Right ventricle myocardium inferior (tissue), 1 donor: ENCODE measurements at regions not wholly inside any gene's neighbourhood (a gene's known extent, or its start where the extent isn't known, plus 50 kb on each side); places are given as distances from the start of the nearest gene placed in this dataset.
"Not testable (repeated sequence)": the region's sequence is repeated elsewhere in the genome, so short reads cannot be mapped to it uniquely, and the experiment has no call there.

Experiments
- ATAC-seq: fragments of 200-7000 bp; cut with Tn5 transposase; one replicate; pipeline ENCODE4 v1.9.1; 2020; ENCODE audit warnings: mild to moderate bottlenecking, moderate library complexity
- DNase-seq: peaks from one replicate; pipeline ENCODE4 v3.0.0; 2021; ENCODE audit errors: missing footprints
- intact Hi-C: fragments of 100-400 bp; cut with DNase I; formaldehyde crosslinking; loops from one replicate; pipeline ENCODE4 v1.11.0; 2022
- donor health status: DM: no; HTN: yes; CAD: no; lungs with severe emphysema.

DNA sequence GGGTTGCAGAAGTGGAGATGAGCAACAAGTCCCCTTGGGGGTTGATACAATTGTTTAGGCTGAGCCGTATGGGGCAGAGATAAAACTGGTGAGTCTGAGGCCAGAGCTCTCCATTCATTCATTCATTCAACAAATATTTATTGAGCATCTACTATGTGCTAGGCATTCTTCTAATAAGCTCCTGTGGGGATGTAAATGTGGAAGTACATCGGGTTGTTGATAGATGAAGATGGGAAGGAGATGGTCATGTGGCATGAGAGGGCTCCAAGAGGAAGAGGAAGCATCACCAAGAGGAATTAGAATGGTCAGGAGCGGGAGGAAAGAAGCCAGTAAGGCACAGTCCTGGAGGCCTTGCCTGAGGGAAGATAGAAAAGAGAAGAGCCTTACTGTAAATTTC, 98.7 kb upstream of the MLN start:
- intact Hi-C loops: no loop called here
- ATAC-seq: no peak

DNA sequence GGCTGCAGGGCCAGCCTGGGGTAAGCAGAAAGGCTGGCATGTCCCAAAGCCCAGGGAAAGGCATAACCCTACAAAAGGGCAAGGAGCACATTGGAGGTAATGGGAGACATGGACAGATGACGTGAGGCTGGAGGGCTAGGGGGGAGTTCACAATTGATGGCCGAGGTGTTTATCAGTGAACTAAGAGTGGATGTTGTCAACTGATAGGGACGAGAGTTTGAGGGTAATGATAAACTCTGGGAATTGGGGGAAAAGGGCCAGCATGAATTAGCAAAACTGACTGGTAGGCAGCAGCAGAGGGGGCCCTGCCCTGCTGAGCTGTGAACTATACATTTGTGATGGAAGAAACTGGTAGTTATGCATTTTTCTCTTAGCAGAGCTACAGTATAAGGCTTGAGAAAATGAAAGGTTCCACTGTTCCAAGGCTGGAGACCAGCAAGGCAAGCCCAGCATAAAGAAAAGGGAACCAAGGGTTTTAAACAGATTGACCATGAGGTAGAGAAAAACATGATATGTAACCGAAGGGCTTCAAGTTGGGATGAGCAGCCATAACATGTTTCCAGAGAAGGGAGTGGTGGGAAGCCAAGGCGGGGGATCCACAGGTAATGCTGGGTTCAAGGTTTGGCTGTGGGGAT, 98.1 kb upstream of the MLN start:
- DNase-seq (no peak), ATAC-seq (no peak)
- intact Hi-C loops: no loop called here

More for the DNA sequence above, 98.7 kb upstream of the MLN start:
- no peak for DNase-seq

DNA sequence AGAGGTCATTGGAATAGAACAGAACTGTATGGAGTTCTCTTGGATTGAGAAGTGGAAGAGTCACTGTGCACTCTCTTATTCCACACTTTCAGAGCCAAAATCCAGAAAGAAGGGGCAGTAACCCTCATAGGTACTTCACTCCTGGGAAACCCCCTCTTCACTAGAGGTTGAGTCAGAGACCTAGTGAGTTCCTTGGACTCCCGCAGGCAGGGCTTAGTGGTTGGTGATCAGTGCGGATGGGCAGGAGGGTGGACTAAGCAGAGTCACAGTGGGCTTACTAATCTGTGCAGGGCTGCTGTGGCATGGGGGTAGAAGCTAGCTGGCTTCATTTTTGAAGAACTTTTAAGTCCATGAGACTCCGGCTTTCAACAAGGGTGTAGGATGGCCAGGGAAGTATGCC, 95.0 kb upstream of the MLN start:
- DNase-seq (no peak), ATAC-seq (no peak)
- intact Hi-C loops: no loop called here

DNA sequence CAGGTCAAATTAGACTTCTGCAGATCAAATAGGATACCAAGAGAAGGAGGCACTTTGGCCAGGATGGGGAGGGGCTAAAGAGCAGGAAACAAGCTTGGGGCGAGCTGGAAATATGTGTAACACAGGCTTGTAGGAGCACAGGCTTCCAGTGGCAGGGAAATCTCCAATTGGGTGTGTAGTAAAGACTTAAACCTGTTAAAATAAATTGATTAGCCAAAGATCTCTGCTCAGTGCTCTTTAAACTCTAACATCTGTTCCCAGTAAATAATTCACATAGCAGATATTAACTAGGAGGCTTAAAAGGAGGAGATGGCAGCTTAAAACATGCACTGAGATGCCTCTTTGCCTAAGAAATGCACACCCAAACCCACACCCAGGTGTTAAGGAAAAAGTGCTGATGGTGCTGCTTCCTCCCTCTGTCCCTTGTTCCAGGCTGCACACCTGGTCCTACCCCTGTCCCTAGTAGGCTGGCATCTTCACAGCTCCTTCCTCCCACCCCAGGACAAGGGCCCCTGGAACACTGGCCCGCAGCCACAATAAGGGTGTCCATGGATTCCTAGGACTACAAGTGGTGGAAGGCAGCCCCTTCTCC, 93.5 kb upstream of the MLN start:
- DNase-seq (no peak), ATAC-seq (no peak)
- intact Hi-C loops: no loop called here

DNA sequence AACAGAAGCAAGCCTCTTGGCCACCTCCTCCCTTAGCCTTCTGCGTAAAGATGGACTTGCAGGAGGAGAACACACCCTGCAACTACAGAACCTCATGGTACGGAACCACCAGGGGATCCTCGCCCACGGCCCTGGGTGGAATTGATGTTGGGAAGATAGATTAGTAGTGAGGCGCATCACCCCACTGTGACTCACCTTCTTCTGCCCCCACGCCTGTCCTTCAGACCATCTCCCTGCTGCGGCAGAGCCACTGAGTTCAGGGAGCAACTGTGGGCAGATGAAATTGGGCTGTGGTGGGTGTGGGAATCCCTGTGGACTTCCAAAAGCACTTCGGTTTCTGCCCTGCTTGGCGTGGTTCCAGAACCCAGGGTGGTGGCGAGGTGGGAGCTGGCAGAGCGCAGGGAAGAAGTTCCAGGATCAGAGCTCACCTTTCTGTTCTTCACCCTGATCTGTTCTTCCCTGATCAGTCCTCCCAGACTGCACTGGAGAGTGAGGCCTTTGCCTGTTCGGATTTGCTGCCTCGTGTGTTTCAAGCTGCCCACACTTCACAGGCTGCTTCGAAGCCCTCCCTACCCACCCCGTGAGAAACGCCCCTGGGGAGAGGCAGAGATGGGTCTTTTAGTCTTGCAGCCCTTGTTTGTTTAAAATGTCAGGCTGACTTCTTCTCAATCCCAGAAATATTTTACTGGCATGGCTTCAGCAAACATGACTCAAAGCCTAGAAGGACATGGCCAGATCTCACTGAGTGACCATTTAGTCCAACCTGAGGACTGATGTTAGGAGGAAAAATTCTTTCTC, 92.8 kb upstream of the MLN start:
- intact Hi-C loops: no loop called here
- ATAC-seq (no peak), DNase-seq (no peak)

DNA sequence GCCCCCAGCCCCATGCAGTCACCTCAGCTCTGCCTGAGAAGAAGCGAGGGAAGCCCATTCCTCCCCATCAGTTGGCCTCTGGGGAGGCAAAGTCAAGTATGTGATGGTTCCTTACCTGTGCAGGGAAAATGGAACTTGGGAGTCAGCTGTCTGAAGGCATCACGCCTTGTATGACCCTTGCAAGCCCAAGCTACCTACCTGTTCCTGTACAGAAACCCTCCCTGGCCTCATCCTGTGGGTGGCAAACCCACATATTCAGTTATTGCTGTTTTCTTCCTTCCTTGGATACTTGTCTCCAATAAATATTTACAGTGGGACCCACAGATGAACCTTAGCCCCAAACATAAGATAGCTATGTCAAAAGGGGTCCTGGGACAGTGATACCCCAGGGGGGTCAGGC, 92.2 kb upstream of the MLN start:
- intact Hi-C loops: no loop called here
- DNase-seq (no peak), ATAC-seq (no peak)

DNA sequence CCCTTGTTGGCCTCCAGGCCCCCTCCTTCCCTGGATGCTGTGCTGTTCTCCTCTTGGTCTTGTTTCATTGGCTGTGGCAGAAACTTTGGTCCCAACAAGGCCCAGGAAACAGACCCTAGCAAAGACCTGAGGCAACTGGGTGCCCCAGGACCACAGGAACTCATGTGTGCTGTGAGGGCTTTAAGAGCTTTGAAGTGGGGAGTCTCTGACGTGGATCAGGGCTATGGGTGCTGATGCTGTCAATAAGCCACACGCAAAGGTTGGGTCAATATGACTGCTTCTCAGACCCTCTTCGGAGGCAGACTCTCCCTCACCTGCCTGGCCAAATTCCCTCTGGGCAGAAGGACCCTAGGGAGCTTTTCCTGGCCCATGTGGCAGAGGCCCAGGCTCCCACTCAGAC, 91.5 kb upstream of the MLN start:
- intact Hi-C loops: no loop called here
- DNase-seq (no peak), ATAC-seq (no peak)

DNA sequence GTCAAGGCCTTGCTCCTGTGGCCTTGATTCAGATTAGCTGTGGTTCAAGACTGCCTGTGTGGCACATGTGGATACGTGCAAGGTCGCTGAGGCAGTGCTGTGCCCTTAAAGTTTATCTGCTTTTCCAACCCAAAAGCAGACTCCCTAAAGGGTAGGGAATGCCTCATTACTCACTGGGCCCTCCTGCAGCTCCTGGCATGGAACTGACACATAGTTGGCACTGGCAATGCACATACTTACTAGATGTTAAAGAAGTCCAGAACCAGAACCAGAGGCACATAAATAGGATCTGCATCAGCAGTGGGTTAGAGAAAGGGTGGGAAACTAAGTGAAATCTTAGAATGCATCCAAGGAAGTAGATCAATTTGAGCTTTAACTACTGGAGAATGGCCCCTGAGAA, 90.6 kb upstream of the MLN start:
- ATAC-seq: peak; percentile 40

DNA sequence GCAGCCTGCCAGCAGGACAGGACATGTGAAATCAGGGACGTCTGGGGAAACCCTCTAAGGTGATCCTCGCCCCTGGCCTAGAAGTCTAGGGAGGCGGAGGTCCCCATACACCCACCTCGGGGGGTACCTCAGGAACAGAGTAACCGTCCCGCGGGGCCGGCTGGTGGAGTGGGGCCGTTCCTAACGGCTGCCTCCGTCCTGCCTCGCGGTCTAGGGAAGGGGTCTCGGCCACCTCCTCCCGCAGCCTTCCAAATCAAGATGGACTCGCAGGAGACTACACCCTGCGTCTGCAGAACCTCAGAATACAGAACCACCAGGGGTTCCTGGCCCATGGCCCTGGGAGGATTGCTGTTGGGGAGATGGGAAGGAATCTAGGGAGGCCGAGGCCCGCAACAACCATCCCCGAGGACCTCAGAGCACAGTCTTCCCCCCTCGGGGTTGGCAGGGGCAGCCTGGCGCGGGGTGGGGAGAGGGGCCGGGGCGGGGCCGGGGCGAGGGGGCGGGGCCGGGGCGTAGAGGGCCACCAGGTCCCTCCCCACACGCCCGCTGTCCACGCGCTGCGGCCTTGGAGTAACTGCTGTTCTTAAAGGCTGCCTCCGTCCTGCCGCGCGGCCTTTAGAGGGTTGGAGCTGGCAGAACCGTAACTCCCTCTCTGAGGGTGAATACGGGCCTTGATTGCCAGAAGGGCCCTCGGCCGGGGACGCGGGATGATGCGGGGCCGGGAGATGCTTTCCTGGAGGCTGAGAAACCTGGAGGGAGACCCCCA, 89.0 kb upstream of the MLN start:
- intact Hi-C loops: no loop called here
- DNase-seq (no peak), ATAC-seq (no peak)

More for the DNA sequence above, 90.6 kb upstream of the MLN start:
- DNase-seq: no peak
- intact Hi-C loops: no loop called here

DNA sequence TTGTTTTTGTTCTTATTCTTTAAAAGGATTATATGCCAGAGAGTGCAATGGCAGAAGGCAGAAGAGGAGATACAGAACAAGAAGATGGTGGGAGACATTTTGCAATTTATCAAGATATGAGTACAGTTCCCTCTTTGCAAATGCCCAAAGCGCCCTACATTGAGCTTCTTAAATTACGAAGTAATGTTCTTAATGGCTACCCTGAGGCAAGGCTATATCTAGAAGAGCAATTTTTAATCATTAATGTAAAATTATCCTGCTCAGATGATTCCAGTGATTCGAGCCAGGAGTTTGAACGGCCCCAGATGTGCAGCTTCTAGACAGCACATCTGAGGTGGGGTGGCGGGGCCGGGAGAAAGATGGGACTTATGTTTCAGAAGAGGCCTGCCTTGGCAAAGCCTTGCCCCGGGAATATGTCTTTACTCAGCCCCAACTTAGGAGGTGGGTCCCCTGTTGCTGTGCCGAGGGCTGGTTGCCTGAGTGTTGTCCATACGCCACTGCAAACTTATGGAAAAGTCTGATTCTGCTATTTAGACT, 84.9 kb upstream of the MLN start:
- intact Hi-C loops: loop anchor here (10.0 kb wide), 1 partner anchor 256 kb away; the partner anchor contains the start of gene GRM4
- ATAC-seq: no peak
- no peak for DNase-seq

DNA sequence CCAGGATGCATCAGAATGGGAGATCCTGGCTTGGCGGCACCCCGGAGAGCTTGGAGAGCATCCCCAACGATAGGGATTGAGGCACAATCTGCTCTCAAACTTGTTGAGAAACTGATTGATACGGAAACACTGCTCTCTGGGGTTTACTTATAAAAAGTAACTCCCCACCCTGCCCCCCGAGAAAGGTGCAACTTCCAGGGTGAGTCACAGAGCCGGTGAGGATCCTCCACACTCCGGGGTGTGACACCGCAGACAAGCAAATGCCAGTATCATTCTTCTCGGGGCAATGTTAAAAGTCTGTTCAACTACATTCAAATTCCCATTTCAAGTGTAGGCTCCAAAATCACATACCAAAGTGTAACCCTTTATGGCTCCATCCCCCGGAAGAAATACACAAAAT, 84.4 kb upstream of the MLN start:
- DNase-seq (no peak), ATAC-seq (no peak)
- intact Hi-C loops: loop anchor here (10.0 kb wide), 1 partner anchor 257 kb away; the partner anchor contains the start of gene GRM4

DNA sequence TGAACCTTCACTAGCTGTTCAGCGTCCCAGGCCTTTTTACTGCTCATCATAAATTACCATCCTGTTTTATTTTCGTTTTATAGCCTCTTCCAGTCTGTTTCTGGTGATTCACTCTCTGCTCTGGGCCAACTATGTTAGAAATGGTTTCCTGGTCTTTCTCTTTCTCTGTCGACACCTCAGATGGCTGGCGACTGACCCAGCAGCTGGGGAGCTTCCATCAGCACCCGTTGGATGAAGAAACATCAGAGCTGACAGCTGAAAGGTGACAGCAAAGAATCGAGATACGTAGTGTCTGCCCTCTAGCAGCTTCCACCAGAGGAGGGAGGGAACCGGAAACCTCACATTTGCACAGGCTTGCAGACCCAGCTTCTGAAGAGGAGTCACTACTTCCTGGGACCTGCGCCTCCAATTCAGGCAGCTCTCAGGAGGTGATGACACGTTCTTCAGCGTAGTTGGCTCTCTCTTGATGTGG, 82.9 kb upstream of the MLN start:
- peak; percentile 90 for ATAC-seq
- intact Hi-C loops: loop anchor here (2.0 to 10.0 kb wide), 3 partner anchors 58 to 258 kb away; partner anchors contain the start of genes GRM4 and LEMD2
- DNase-seq: no peak

DNA sequence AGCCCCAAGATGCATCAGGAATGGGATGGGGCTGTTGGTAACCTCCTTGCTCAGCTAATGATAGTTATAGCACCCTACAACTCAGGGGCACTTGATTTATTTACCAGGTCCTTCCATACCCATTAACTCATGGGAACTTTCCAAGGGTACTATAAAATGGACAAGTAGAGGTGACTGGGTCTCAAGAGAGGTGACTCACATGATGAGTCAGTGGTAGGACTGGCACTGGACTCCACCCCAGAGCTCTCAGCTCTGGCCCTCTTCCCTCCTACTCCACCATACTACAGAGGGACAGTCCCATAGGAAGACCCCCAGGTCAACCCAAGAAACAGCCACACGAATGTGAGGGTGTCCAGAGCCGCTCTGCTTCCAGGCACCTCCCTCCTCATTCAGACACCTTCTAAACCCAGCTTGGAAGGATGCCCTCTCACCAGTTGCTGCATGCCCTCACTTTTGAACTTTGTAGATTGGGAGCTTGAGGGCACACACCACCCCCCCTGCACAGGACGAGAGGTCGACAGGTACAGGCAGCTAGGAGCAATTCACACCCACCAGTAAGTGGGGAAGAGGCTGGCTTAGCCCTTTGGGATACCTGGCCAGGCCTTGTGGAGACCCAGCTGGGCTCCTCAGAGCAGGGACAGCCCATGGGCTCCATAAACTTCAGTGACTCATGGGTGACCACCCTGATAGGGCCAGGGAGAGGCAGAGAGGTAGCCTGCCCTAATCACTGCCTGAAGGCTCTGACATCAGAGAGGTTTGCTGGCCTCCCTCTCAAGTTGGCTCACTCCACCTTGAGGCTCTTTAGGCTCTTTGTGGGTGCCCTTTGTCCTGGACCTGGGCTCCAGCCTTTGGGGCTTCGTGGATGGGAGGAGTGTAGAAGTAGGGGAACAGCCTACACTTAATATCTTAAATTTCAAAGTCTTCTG, 81.6 kb upstream of the MLN start:
- no peak for ATAC-seq
- DNase-seq: no peak
- intact Hi-C loops: loop anchor here (2.0 to 10.0 kb wide), 3 partner anchors 57 to 259 kb away; partner anchors contain the start of genes GRM4 and LEMD2

DNA sequence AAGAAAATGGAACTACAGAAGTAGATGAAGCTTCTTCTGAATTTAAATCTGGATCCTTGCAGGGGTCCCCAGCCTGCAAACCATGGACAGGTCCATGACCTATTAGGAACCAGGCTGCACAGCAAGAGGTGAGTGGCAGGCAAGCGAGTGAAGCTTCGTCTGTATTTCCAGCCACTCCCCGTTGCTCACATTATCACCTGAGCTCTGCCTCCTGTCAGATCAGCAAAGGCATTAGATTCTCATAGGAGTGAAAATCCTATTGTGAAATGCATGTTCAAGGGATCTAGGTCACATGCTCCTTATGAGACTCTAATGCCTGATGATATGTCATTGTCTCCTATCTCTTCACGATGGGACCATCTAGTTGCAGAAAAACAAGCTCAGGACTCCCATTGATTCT, 79.8 kb upstream of the MLN start:
- intact Hi-C loops: loop anchor here (10.0 kb wide), 1 partner anchor 261 kb away; the partner anchor contains the start of gene GRM4
- ATAC-seq, DNase-seq: not testable (repeated sequence)

DNA sequence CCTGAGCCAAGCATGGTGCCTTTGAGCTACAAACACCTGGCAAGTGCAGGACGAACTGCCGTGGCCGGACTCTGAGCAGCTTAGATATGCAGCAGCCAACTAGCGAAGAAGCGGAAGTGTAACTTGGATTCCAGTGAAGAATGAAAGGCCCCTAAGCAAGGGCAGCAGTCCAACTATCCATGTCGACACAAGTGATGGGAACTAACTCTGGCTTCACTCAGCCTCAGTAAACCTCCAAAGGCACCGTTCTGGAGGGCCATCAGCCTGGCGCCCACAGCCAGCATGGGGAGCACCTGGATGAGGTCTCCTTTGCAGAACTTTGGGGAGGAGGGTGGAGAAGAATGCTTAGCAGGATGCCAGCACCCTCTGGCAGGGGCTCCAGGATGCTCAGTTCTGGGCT, 78.4 kb upstream of the MLN start:
- intact Hi-C loops: loop anchor here (10.0 kb wide), 1 partner anchor 263 kb away; the partner anchor contains the start of gene GRM4
- ATAC-seq: peak; percentile 36
- no peak for DNase-seq

DNA sequence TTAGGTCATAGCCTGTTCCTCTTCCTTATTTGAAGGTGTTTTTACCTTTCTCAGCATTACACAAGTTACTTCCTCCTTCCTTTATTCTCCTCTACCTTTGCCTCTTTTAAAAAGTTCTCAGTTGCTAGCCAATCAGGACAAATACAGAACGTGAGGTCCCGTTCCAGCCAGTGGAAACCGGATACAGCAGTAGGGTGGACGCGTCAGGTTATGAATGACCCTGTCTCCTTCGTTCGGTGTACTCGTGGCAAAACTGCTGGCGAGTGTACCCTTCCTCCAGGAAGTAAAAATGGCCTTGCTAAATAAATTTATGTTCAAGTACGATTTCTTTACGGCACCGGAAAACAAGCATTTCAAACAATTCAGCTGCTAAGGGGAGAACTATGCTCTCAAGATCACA, 77.0 kb upstream of the MLN start:
- DNase-seq (no peak), ATAC-seq (no peak)
- intact Hi-C loops: loop anchor here (10.0 kb wide), 1 partner anchor 264 kb away; the partner anchor contains the start of gene GRM4

DNA sequence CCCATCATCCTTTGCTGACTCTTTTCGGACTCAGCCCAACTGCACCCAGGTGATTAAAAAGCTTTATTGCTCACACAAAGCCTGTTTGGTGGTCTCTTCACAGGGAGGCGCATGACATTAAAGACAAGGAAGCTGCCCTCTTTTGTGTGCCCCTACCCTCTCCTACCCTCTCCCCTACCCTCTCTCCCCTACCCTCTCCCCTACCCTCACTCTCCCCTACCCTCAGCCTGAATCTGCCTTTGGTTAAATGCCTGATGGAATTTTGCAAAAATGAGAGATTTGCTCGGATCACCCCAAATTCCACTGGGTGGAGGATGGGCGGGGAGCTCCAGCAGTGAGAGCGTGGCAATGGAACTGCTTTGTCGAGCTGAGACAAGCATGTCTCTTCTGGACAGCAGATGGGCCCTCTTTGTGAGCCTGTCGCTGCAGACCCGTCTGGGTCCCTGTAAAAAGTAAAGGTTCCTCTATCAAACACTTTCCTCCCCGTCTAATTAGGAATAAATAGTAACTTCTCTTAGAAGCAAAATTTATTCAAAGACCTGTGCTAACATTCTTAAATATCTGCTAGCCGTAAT, 76.4 kb upstream of the MLN start:
- ATAC-seq (no peak), DNase-seq (no peak)
- intact Hi-C loops: loop anchor here (10.0 kb wide), 1 partner anchor 265 kb away; the partner anchor contains the start of gene GRM4
